ENCODE measurements at regions not wholly inside any gene's neighbourhood (a gene's known extent, or its start where the extent isn't known, plus 50 kb on each side); places are given as distances from the start of the nearest gene placed in this dataset.
A peak's percentile ranks its signal among the peaks of the same experiment; 100 is the strongest.

- DNase-seq (ENCODE audit: low spot score) = no peak
These were observed 821.3 kb upstream of the API5 start for GRCh38 chr11:42490506-42490905.

- no peak for DNase-seq (ENCODE audit: low spot score)
These were observed 817.3 kb upstream of the API5 start for GRCh38 chr11:42494459-42494858.

GRCh38 chr11:42498971-42499370 is 812.8 kb upstream of the API5 start:
- no peak for DNase-seq (ENCODE audit: low spot score)

- no peak for DNase-seq (ENCODE audit: low spot score)
These were observed 809.6 kb upstream of the API5 start for GRCh38 chr11:42502151-42502550.

GRCh38 chr11:42521994-42522393 is 789.8 kb upstream of the API5 start:
- DNase-seq (ENCODE audit: low spot score) = no peak

- peak; percentile 5 for DNase-seq (ENCODE audit: low spot score)
These were observed 787.1 kb upstream of the API5 start for GRCh38 chr11:42524534-42525227.

- no peak for DNase-seq (ENCODE audit: low spot score)
These were observed 785.4 kb upstream of the API5 start for GRCh38 chr11:42526426-42526825.

GRCh38 chr11:42528471-42528870 is 783.3 kb upstream of the API5 start:
- DNase-seq (ENCODE audit: low spot score) = no peak

GRCh38 chr11:42528911-42529310 is 782.9 kb upstream of the API5 start:
- DNase-seq (ENCODE audit: low spot score) = no peak

- DNase-seq (ENCODE audit: low spot score) = no peak
These were observed 775.0 kb upstream of the API5 start for GRCh38 chr11:42536611-42537360.

GRCh38 chr11:42542336-42542735 is 769.5 kb upstream of the API5 start:
- DNase-seq (ENCODE audit: low spot score) = no peak

GRCh38 chr11:42543844-42544419 is 767.9 kb upstream of the API5 start:
- no peak for DNase-seq (ENCODE audit: low spot score)

GRCh38 chr11:42544726-42545125 is 767.1 kb upstream of the API5 start:
- no peak for DNase-seq (ENCODE audit: low spot score)

- no peak for DNase-seq (ENCODE audit: low spot score)
These were observed 765.8 kb upstream of the API5 start for GRCh38 chr11:42545954-42546353.

GRCh38 chr11:42552786-42553185 is 759.0 kb upstream of the API5 start:
- no peak for DNase-seq (ENCODE audit: low spot score)

- no peak for DNase-seq (ENCODE audit: low spot score)
These were observed 756.6 kb upstream of the API5 start for GRCh38 chr11:42555190-42555589.

- no peak for DNase-seq (ENCODE audit: low spot score)
These were observed 740.5 kb upstream of the API5 start for GRCh38 chr11:42571131-42571877.

- DNase-seq (ENCODE audit: low spot score) = no peak
These were observed 739.8 kb upstream of the API5 start for GRCh38 chr11:42571878-42572610.

GRCh38 chr11:42576318-42576717 is 735.5 kb upstream of the API5 start:
- DNase-seq (ENCODE audit: low spot score) = no peak

GRCh38 chr11:42589286-42589685 is 722.5 kb upstream of the API5 start:
- no peak for DNase-seq (ENCODE audit: low spot score)

GRCh38 chr11:42591841-42592240 is 720.0 kb upstream of the API5 start:
- no peak for DNase-seq (ENCODE audit: low spot score)

GRCh38 chr11:42593441-42593840 is 718.4 kb upstream of the API5 start:
- DNase-seq (ENCODE audit: low spot score) = no peak
